HG02870 (cell line): ENCODE measurements at regions not wholly inside any gene's neighbourhood (a gene's known extent, or its start where the extent isn't known, plus 50 kb on each side); places are given as distances from the start of the nearest gene placed in this dataset.

ENCODE experiments used
- ATAC-seq: cut with Tn5 transposase; IDR thresholded peaks from one replicate; pipeline ENCODE4 v1.9.1; 2021; ENCODE audit warnings: mild to moderate bottlenecking, moderate library complexity; ENCODE audit not compliant: unreplicated experiment

DNA sequence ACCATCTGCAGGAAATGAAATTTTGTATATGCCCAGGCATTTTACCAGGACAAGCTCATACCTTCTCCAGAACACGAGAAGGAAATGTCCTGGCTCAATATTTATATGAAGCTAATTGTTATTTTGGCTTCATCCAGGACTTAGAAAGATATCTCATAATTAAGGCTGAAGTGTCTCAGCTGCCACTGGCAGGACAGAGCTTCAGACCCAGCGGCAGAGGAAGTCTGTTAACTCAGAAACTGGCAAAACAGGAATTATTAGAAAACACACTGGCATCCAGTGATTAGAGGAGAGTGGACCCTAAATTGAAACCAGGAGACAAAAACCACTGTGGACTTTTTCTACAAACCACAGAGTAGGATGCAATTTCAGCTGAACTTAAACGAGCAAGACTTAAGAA is 329.7 kb downstream of the CYRIA start:
- ATAC-seq, result no peak

DNA sequence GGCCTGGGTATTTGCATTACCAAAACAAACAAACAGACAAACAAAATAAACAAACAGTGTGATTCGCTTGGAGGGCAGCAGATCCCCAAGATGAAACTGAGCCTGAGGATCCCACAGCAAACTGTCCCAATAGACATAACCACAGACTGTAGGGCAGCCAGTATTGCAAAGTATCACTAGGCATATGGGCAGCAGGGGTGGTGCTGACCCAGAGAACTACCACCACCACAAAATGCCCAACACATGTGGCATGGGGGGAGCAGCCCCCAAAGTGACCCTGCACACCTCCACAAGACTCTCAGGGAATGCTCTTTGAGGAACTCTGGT is 330.1 kb downstream of the CYRIA start:
- no peak for ATAC-seq

DNA sequence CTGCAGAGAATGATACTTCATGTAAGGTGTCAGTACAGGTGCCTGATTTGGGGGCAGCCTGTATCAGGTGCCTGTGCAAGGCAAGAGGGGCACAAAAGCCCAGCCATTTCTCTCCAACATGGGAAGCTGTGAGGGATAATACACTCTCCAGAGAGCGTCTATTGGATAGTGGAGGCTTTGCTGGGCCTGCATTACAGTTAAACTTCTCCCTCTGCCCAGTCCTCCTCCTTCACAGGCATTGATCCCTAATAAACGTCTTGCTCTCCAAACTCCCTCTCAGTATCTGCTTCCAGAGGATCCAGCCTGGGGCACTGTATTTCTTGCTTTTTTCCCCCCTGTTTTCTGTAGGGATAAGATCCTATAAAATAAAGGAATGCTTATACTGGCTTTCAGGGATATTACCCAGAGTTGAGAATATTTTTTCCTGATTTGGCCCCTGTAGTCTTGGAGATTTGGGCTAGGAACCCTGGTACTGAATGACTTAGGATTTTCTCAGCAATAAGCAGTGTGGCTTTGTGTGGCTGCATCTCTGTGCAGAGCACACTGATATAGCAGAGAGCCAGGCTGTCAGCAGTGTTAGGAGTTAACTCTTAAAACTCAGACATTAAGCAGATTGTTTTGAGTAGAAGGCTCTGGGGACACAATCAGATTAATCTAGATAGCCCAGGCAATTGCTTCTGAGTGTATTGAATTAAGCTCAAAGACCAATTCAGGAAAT is 330.6 kb downstream of the CYRIA start:
- ATAC-seq, result no peak

DNA sequence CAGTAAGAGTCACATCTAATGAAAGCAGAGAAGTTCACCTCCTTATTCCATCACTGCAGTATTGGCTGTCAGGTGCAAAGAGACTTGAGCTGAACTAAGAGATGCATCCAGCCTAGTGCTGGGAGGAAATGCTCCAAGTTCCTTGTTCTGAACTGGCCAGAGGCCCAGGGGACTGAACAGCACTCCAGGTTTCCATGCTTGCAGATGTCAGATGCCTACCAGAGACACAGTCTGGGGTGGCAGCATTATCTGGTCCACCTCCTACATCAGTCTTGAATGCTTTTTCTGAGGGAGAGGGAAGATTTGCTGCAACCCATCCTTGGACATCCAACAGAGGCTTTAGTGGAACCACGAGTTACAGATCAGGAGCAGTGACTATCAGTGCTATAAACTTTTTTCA is 331.3 kb downstream of the CYRIA start:
- ATAC-seq, result no peak

DNA sequence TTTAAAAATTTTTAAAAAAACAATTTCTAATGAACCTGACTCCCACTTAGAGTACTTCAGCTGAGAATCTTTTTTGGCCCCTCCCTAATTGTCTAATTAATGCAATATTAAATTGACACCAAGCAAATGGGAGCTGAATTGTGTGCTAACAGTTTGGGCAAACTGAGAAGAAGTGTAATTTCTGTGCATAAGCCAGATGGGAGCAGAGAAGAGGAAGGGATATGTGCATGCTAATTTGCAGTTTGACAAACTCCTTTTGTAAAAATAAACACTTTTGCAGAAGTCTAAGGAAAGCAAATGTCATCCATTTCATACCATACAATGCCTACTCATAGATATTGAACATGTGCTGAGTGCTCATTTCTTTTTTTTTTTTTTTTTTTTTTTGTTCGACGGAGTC is 332.0 kb downstream of the CYRIA start:
- no peak for ATAC-seq

DNA sequence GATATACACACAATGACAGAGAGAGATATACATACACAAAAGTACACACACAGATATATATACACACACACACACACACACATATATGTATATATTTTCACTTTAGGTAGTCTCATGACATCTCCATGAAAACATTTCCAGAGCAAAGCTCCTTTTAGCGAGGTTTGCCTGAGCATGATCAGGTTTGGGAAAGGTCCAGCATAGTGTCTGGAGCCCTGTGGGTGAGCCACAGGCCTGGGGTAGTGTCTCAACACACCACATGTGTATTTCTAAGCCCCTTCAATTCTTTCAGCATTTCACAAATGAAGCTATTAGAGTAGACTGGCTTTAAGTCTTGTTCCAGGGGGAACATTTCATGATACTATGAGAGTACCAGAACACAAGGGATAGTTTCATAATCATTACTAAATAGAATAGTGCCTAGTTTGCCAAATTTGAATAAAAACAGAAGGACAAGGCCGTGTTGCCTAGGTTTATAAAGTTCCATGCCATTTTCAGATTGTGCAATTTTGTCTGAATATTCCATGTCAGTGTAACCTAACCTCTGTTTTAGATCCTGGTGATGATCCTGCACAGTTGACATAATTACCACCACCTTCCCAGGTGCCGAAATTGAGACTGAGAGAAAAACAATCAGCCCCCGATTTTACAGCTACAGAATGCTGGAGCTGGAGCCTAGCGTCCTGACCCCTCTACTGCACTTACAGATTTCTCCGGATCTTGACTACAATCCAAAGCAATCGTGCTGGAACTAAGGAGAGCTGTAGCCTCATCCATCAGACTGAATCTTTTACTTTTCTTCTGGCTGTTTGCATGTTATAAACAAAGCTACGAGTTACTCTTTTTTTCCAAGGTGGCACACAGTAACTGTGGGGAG is 332.7 kb downstream of the CYRIA start:
- no peak for ATAC-seq

DNA sequence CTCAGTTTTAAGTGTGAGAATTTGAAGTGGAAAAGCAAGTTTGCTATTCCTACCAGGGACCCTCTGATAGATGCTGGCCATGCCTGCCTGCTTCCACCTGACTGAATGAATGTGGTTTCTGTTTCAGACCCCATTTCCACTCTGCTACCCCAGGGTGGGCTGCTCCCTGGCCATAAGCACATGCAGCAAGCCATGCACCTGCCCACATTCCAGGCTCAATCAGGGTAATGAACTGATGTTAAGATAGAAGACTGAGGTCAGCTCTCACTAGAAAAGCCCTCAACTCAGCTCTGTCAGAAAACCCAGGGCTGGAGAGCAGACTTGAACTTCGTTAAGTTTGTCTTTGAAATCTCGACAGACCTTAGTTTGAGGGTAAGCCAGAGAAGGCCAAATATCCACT is 333.9 kb downstream of the CYRIA start:
- ATAC-seq, result no peak

DNA sequence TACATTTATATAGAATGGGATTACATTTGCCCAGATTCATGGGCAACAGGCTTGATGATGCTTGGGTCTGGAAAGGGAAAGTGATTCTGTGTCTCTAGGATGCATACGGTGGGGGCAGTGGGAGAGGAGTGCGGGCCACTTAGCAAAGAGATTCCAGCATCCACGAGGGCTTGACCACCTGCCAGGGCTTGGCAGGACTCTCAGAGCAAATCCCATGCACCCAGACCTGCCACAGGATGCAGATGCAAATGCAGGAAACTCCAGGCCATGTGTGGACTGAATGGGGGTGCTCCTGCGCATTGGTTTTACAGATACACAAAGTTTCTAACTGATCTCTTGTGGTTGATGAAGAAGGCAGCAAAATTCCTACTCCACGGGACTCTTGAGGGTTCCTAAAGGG is 334.7 kb downstream of the CYRIA start:
- no peak for ATAC-seq

DNA sequence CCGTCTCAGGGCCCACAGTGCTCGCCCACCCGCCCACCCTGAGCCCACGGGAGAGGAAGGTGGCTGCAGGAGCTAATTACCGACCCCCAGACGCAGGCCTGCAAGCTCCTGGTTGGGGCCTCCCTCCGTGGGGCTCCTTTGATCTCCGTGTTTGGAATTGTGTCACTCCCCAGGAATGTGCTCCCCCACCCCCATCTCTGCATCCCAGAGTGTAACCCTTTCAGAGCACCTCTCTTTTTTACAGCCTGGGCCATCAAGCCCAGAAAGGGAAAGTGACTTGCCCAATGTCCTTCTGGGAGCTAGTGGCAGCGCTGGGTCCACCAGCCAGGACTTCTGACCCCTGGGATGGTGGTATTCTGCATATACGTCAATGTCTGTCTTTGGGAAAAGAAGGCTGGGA is 335.1 kb downstream of the CYRIA start:
- no peak for ATAC-seq

DNA sequence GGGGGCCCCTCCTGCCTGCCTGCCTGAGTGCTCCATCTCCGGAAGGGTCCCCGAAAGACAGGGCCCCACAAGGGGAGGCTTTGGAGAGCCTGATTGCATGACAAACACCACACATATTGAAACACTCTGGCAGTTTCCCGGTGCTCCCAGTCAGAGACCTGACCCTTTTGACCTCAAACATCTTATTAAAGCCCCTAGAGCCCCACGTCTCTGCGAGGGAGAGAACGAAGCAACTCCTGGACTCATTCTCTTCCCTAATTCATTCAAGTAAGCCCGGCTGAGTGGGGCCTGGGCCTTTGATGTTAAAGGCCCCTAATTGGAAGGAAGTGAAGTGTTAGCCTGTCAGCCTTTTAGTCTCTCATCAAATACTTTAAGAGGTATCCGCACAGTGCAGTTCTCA is 335.6 kb downstream of the CYRIA start:
- no peak for ATAC-seq

DNA sequence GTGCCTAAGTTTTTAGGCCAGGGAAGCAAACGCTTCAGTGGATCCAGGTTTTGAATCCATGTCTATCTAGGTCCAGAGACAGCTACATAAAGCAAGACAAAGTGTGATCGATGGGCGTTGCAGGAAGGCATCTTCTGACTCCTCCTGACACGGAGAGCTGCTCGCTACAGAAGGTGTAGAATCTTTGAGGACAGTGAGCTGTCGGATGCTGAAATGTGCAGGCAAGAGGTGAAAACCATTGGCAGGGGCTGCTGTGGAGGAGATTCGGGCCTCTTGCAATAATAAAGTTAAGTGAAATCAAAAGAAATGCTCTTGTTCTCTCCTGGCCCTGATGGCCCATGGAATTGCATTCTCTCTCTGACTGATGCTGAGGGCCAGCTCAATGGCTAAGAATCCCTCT is 336.2 kb downstream of the CYRIA start:
- ATAC-seq, result no peak

DNA sequence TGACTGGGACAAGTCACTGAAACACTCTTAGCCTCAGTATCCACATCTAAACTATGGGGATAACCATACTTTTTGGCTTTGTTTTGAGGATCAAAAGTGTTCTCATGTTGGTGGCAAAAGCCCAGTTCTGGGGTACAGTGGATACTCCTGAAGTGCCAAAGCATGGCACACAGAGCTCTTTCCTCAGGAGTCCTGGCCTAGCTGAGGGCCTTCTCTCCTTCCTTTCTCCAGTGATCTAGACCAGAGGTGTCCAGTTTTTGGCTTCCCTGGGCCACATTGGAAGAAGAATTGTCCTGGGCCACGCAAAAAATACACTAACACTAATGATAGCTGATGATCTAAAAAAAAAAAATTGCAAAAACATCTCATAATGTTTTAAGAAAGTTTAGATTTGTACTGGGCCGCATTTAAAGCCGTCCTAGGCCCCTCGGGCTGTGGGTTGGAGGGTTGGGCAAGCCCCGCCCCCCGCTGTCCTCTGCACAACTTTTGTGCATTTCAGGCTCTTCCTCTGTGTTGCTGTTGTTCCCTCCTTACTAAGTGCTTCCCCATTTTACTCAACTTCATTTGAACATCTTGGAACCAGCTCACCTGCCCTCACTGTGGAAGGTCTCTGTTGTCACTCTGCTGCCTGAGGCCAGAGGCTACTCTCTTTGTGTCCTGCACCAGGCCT is 337.0 kb downstream of the CYRIA start:
- no peak for ATAC-seq

DNA sequence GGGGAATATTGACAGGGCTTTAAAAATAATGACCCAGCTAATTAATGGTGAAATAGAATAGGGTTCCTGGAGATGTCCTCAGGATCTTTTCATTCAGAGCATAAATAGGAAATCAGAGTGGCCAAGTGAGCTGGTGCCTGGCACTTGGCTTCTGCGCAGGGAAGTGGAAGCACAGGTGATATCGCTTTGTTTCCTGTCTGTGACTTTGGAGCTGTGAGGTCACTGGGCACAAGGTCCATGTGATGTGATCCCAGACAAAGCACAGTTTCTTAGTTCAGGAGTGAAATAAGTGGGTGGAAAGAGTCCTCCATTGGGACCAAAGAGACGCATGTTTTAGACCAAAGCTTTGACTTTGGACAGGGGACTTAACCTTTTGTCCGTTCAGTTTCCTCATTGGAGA is 338.3 kb downstream of the CYRIA start:
- no peak for ATAC-seq

DNA sequence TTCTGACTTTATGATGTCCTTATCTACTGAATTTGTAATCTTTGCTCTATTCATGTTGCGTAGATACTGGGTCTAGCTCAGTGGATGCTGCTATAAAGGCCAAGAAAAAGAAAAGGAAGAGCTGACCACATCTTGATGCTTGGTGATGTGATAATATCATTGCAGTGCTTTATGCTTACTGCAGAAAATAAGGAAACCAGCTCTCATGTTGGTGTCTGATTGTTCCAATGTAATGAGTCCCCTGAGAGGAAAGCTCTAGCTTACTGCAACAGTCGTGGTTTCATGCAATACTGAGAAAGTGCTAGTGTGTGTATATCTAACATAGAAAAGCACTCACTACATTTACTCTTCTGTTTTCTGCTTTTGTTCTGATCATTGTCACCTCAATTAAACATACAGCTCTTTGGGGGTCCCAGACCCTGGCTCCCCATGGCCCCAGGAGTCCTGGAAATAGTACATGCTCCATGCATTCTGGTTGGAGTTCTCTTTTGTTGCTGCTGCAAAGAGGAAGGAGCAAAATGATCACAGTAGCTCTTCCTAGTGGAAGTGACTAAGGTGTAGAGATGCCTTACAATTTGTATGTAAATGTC is 338.8 kb downstream of the CYRIA start:
- ATAC-seq, result no peak

DNA sequence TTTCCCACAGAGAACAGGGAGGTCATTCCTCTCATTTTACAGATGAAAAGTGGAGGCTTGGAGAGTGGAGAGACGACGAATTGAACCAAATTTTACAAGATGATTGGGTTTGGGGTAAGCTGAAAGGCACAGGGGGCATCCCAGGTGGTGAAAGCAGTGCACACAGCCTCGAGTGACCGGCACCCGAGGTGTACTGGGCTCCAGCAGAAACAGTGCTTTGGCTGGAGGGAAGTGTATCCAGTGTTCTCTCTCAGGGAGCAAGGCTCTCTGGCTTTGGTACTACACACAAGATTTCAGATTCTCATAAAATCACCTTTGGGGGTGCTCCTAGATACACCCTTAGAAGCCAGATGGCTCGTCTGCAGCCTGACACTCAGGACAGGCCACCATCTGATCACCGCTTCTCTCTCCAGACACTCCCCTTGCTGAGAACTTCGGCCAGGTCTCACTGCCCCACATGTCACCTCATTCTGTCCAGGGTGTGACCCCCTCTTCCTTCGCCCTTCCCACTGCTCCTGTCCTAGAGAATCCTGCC is 339.6 kb downstream of the CYRIA start:
- no peak for ATAC-seq

DNA sequence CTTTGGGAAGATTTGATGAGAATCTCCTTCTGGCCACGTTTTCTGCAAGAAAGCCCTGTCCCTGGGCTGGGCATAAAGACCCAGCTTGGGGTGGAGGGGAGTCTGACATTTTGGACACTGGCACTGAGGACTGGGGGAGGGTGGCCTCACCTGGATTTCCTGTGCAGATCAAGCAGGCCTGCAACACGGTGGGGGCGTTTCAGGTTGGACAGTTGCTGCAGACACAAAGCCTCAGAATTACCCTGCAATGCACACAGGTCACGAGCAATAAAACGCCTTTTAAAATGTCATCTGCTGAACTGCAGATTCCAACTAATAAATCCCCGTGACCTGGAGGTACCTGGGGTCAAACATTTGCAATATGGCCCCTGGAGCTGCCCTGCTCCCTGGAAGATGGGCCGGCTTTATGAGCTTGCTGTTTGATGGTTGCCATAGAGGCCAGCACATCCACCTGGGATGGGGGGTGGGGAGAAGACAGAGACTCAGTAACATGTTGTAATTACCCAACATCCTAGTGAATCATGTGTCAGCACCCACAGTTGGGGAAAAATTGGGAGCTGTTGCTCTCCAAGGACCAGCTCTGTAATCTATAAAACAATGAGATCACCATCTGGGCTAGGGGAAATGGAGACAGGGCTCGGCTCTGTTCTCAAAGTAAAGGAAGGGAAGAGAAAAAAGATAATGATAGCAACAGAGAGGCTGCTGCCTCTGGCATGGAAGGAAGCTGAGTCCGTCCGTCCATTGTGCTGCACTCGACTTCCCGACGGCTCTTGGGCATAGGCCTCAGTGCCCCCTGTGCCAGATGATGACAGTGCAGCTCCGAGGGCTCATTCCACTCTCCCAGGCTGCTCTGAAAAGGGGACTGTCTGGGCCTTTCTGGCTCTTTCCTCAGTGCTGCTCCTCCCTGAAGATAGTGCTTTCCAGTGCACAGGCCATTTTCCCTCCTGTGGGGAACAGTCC is 340.3 kb downstream of the CYRIA start:
- ATAC-seq, result no peak

DNA sequence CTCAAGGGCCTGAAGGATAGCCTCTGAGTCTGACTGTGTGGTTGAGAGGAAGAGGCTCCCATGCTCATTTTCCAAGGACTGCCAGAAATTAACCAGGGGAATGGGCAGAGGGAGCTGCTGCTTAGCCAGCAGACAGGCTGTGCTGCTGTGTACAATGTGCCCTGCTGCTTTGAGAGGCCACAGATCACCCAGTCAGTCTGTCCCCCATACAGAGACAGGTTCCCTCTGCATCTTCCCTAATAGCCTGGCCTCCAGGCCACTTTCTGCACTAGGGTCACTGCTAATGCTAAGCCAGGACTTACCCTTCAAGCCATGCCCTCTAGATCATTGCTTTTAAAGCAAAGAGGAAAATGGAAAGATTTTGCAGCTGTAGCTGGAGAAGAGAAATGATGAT is 341.1 kb downstream of the CYRIA start:
- ATAC-seq, result no peak

DNA sequence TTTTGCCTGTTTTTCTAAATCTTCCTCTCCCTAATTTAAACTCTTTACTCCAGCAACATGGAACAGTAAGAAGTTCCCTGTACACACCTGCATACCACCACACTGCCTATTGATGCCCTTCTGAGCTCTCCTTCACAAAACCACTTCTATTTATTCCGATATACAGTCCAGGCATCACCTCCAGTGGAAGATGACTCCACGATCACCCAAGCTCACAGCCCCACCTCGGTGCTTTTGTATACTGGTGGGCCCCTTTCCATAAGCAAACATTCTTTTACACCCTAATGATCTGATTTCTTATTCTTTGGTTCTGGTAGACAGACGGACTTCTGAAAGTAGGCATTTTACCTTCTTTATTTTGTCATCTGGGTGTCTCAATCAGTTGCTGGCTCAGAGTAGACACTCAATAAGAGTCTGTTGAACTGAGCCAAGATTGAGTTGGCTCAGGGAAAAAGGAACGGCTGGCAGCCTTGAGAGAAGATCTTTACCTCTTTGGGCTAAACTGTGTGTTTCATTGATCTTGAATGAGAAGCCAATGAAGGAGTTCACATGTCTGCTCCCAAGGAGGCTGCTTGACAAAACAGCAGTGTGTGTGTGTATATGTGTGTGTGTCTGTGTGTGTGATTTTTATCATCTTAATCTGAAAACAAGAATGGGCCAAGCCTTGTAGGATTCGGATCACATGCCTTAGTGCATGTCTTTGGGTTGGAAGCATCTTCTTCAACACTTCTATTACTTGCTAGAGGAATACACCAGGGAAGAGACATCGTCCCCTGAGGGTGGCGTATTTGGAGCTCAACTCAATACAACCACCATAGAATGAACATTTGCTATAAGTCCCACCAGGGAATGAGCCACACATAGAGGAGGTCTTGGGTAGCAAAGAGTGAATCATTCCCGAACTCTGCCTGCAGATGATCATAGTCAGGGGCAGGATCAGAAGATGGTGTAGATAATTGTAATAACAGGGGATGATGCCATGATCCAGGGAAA is 341.8 kb downstream of the CYRIA start:
- no peak for ATAC-seq

DNA sequence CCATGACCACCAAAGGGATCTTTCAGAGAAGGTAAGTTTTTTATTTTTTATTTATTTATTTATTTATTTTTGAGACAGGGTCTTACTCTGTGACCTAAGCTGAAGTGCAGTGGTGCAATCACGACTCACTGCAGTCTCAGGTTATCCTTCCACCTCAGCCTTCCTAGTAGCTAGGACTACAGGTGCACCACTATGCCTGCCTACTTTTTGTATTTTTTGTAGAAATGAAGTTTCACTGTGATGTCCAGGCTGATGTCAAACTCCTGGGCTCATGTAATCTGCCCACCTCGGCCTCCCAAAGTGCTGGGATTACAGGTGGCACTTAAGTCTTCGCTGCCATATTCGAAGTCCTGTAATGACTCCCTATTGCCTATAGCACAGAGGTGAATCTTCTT is 342.5 kb downstream of the CYRIA start:
- ATAC-seq, result no peak
